NCI-H2196 treated with DMSO at 0.1 percent for 48 hours (cell line): ENCODE measurements at regions not wholly inside any gene's neighbourhood (a gene's known extent, or its start where the extent isn't known, plus 50 kb on each side); places are given as distances from the start of the nearest gene placed in this dataset.

Experiments
- DNase-seq: peaks from one replicate; lab custom pipeline; 2025; ENCODE audit not compliant: unreplicated experiment; lab: John Stamatoyannopoulos, UW

GRCh38 chr4:1479454-1479853 lies 73.2 kb upstream of the NKX1-1 start:
- DNase-seq = no peak

- DNase-seq = no peak
Measured at GRCh38 chr4:1478766-1479355, 72.6 kb upstream of the NKX1-1 start.

GRCh38 chr4:1477045-1477840 lies 71.0 kb upstream of the NKX1-1 start:
- no peak for DNase-seq

DNA sequence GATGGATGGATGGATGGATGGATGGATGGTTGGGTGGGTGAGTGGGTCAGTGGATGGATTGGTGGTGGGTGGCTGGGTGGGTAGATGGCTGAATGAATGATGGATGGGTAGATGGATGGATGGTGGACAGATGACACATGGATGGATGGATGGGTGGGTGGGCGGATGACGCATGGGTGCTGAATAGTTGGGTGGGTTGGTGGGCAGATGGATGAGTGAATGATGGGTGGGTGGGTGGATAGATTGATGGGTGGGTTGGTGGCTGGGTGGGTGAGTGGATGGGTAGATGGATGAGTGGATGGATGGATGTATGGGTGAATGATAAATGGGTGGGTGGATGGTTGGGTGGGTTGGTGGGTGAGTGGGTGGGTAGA lies 69.9 kb upstream of the NKX1-1 start:
- DNase-seq = no peak

DNA sequence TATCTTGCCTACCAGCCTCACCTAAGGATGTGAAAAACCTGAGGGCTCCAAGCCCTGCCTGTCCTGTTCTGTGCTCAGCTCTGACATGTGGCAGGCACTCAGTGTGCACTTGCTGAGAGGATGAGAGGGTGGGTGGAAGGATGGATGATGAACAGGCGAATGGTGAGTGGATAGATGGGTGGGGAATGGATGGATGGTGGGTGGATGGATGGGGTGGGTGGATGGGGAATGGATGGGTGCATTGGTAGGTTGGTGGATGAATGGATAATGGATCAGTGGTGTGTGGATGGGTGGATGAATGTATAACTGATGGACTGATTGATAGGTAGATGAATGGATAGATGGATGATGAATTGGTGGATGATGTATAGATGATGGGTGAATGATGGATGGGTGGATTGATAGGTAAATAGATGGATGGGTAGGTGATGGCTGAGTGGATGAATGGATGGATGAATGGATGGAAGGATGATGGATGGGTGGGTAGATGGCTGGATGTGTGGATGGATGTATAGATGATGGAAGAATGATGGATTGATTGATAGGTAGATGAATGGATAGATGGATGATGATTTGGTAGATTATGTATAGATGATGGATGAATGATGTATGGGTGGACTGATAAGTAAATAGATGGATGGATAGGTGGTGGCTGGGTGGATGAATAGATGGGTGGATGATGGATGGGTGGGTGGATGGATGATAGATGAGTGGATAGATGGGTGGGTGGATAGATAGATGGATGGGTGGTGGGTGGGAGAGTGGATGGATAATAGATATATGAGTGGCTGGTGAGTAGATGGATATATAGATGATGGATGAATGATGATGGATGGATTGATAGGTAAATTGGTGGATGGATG lies 69.3 kb upstream of the NKX1-1 start:
- DNase-seq = no peak

DNA sequence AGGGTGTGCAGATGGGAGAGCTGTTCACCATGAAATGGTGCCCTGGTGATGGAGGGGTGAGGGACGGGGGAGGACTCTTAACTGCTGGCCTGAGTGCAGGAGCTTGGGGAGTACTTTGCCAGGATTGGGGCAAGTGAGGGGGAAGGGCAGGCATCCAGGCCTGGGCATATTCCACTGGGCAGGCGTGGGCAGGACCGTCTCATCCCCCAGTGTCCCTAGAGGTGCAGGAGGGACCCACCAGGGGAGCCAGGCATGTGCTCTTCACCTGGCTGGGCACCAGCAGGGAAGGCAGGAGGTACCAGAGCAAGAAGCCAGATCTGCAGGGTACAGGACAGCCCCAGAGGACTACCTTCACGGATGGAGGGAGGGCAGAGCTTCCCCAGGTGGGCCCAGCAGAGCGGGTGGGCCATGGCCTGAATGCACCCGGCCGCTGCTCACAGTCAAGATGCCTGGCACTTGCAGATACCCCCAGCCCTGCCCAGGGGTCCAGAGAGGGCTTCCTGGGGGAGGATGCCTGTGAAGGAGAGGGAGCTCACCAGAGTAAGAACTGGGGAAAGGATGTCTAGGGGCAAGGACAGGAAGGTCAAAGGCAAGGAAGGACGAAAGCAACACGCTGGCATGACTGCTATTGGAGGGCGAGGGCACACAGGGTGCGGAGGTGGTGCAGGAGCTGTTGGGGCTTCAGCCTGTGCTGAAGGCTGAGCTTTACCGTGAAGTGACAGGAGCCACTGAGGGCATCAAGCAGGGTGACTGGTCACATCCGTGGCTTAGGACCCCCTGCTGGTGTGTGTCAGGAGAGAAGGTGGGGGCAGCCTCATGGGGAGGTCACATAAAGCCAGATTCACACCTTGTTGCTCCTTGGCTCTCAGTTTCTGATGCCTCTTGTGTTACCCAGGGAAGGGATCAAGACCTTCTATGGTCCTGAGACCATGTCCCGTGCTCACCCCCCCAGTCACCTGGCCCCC lies 68.2 kb upstream of the NKX1-1 start:
- no peak for DNase-seq

GRCh38 chr4:1473718-1474117 lies 67.5 kb upstream of the NKX1-1 start:
- DNase-seq = no peak

DNA sequence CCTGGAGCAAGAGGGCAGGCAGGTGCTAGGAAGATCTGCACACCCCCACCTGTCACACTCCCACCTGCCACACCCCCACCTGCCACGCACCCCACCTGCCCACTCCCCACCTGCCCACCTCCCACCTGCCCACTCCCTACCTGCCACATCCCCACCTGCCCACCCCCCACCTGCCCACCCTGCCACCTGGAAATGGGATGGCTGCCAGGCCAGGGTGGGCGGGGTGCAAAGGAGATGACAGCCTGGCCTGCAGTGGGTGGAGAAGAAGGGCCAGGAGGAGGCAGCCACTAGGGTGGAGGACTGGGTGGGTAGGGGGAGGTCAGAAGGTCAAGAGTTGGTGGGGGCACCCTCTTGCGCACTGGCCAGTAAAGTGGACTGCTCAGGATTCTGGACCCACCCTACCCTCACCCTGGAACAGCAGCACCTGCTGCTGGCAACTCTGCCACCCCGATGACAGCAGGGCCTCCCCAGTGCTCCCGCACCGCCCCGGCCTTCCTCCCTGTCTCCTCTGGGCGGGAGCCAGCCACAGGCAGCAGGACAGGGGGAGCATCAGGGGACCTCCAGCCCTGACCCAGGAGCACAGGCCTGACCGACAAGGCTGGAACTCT lies 66.8 kb upstream of the NKX1-1 start:
- DNase-seq = no peak

DNA sequence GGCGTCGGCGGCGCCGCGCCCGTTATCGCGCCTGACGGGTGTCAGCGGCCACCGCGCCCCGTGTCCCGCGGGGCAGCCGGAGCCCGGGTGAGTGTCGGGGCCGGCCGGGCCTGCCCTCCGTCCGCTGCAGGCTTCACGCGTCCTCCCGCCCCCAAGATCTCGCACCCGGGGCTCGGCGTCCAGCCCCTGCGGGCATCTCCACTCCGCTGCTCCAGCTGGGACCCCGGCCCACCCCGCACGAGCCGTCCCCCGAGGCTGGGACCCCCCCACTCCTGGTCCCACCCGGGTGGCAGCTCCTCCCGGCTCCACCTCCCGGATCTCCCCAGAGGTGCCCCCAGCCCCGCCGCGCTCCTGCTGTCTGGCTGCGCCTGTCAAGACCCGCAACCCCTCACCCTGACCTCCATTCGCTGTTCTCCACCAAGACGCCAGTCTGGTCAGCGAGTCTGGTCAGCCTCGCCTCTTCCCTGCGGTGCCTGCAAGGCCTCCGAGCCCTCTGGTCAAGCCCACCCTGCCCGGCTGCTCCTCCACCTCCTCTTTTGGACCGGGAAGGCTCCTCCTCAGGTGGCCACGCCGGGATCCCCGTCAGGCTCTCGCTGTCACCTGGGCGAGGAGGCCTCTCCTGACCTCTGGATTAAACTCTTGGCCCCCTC lies 66.0 kb upstream of the NKX1-1 start:
- DNase-seq = no peak

- DNase-seq = no peak
Measured at GRCh38 chr4:1471443-1472147, 65.4 kb upstream of the NKX1-1 start.

DNA sequence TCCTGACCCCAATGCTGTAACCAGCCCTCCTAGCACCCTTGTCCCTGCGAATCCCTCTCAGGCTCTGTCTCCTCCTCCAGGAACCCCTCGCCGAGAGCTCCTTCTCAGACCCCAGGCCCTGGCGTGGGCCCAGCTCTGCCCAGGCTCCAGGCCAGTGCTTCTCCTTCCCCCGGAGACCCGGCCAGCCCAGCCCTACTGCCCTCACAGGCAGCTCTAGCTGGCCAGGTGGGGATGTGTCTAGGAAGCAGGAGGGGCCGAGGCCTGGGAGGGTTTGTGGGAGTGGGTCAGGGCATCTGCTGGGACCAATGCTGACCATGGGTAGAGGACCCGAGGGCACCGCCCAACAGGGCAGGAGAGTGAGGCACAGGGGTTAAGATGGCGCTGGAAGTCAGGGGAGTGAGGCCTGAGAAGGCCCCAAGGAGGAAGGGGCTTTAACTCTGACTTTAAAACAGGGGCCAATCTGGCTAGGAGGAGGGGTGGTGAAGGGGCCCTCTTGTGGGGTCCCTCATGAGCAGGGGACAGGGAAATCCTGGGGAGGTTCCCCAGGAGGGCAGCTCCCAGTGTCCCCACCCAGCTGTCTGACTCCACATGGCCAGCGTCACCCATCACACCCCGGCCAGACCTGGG lies 64.7 kb upstream of the NKX1-1 start:
- DNase-seq = no peak

DNA sequence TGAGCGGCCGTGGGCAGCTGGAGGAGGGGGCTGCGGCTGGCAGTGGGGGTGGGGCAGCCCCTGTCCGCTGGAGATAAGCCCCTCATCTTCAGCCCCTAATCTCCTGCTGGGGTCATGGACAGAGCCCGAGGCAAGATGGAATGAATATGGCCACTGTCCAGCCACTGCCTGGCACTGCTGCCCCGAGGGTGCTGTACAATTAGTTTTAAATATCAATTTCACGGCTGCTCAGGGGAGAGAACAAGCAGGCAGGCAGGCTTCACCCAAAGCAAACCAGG lies 64.1 kb upstream of the NKX1-1 start:
- no peak for DNase-seq

- DNase-seq = no peak
Measured at GRCh38 chr4:1469607-1470392, 63.6 kb upstream of the NKX1-1 start.

DNA sequence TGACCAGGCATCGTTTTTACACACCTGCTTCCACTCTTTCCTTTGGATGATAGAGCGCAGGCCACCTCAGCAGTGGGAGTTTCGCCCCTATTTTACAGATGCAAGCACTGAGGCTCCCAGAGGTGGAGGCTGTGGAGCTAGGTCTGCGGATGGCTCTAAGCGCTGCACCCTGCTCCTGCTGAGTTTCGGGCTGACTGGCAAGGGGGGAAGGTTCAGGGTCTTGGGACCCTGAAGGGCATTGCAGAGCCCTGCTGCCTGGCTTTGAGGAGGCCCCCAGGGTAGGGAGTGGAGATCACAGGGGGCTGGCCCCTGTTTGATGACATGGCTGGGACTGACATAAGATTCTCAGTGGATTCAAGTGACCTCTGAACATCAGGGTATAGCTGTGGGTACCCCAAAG lies 62.8 kb upstream of the NKX1-1 start:
- DNase-seq = no peak

DNA sequence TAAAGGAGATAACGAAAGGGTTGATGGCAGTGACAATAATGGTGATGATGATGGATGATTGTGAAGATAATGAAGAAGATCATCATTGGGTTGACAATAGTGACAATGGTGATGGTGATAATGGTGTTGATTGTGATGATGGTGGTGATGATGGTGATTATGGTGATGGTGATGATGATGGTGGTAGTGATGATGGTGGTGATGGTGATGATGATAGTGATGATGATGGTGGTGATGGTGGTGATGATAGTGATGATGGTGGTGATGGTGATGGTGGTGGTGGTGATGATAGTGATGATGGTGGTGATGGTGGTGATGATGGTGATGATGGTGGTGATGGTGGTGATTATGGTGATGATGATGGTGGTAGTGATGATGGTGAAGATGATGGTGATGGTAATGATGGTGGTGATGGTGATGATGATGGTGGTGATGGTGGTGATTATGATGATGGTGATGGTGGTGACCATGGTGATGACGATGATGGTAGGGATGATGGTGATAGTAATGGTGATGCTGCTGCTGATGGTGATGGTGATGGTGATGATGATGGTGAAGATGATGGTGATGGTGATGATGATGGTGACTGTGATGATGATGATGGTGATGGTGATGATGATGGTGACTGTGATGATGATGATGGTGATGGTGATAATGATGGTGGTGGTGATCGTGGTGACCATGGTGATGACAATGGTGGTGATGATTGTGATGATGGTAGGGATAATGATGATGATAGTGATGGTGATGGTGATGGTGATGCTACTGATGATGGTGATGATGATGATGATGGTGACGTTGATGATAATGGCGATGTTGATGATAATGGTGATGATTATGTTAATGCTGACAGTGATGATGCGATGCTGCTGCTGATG lies 61.6 kb upstream of the NKX1-1 start:
- DNase-seq = no peak

DNA sequence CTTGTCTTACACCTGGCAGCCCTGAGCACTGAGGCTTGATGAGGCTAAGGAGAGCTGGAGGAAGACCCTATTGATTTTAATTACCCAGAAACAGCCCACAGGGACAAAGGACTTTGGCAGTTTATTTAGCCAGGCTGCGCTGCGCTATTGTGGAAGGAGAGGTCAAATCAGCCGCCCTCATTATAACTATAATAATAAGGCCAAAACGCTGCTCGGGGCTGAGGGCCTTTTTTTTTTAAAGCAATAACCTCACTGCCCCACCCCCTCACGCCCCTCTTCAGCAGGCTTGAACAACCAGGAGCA lies 60.6 kb upstream of the NKX1-1 start:
- no peak for DNase-seq

- no peak for DNase-seq
Measured at GRCh38 chr4:1466034-1466862, 60.0 kb upstream of the NKX1-1 start.
